GM18861 (cell line): ENCODE measurements at regions not wholly inside any gene's neighbourhood (a gene's known extent, or its start where the extent isn't known, plus 50 kb on each side); places are given as distances from the start of the nearest gene placed in this dataset.
"Not testable (repeated sequence)": the region's sequence is repeated elsewhere in the genome, so short reads cannot be mapped to it uniquely, and the experiment has no call there.

ENCODE experiments used
- ATAC-seq: cut with Tn5 transposase; IDR thresholded peaks from one replicate; pipeline ENCODE4 v1.9.1; 2021; ENCODE audit not compliant: unreplicated experiment

GRCh38 chr5:88622890-88623289 is 260.1 kb downstream of the MEF2C start:
- ATAC-seq = not testable (repeated sequence)

GRCh38 chr5:88615767-88616166 is 267.2 kb downstream of the MEF2C start:
- not testable (repeated sequence) for ATAC-seq

DNA sequence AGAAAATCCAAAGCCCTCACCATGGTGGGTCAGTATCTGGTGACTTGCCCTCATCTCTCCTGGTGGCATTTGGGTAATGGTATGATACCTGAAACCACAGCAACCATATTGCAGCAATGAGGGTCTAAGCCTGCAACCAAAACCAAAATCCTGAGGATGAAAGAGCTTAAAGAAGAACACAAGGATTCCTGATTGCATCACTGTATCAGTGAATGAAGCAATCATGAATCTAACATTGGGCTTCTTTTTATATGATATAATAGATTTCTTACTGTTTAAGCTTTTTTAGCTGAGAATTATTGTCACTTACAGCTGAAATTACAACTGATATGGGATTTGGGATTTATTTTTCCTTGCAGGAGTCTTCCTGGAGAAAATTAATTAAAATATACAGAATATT is 269.9 kb downstream of the MEF2C start:
- no peak for ATAC-seq

DNA sequence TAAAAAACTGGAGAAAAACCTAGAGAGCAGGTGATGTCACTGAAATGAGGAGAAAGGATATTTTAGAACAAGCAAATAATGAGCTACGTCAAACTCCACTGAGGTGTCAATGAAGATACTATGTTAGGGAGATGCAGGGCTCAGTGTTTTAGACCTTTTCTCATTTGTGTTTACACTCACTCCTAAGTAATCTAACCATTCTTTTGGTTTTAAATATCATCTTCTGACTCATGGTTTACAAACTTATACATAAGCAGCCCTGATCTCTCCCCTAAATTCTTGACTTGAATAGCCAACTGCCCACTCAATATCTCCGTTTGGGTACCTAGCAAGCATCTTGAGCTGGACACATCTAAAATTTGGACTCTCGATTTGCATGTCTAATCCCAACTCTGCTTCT is 272.4 kb downstream of the MEF2C start:
- no peak for ATAC-seq

DNA sequence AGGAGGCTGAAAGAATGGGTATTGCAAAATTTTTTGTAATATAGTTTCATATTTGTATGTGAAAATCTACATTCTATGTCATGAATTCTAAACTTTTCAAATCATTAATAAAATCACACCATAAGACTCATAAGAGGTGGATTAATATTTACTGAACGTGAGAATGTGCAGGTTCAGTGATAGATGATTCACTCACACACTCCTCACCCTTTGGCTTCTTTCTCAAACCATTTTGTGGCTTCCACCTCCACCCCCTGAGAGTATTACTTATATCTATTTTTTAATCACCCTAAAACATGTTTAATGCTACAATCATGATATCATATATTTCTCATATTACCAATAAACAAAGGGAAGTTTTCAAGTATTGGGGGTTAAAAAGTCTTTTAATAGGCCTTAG is 275.5 kb downstream of the MEF2C start:
- no peak for ATAC-seq

GRCh38 chr5:88606626-88607025 is 276.4 kb downstream of the MEF2C start:
- ATAC-seq = no peak

DNA sequence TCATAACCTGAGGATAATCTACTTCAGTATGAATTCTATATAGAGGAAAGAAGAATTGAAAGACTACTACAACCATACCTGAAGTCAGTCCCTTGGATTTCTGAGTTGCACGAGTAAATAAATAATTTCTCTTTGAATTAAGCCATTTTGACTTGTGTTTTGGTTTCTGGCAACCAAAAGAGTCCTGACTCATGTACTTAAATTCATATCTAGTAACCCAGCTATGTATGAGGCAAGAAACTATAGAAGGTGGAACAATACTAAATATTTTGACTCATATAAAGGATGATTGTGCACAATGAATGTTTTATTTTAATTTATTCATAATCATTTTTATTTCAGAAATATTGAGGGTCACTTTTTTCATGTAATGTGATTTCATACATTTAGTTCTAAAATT is 276.8 kb downstream of the MEF2C start:
- no peak for ATAC-seq

DNA sequence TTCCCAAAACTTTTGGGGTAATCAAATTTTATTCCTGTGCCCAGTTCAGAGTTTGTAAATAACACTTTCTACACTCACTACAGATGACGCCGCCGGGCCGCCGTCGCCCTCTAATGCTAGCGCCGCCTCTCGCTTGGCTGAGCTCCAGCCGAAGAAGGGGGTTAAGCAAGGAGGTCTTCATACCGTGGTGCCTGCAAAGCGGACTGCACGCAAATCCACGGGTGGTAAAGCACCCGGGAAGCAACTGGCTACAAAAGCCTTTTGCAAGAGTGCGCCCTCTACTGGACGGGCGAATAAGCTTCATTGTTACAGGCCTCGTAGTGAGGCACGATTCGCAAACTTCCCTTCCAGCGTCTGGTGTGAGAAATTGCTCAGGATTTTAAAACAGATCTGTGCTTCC is 280.4 kb downstream of the MEF2C start:
- no peak for ATAC-seq

DNA sequence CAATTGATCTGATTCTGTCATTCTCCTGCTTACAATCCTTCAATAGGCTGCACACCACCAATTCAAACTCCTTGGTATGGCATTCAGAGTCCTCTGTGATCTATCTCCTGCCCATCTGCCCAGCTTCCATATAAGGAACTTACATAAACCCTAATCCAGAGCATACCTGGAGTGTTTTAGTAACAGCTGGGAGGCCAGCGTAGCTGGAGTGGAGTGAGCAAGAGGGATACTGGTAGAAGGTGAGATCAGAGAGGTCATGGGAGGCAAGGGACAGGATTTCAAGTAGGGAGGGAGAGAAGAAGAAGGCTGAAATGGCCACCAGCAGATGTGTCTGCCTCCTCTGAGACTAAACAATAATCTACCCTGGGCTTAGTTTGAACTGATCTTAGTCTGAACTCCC is 288.5 kb downstream of the MEF2C start:
- no peak for ATAC-seq

DNA sequence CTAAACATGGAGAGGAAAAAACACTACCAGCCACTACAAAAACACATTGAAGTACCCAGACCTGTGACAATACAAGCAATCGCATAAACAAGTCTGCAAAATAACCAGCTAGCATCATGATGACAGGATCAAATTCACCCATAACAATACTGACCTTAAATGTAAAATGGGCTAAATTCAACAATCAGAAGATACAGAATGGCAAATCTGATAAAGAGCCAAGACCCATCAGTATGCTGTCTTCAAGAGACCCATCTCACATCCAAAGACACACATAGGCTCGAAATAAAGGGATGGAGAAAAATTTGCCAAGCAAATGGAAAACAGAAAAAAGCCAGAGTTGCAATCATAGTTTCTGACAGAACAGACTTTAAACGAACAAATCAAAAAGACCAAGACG is 294.4 kb downstream of the MEF2C start:
- no peak for ATAC-seq

- no peak for ATAC-seq
These were observed 299.5 kb downstream of the MEF2C start for GRCh38 chr5:88583471-88583870.

GRCh38 chr5:88558366-88558765 is 289.7 kb upstream of the TMEM161B start:
- no peak for ATAC-seq

DNA sequence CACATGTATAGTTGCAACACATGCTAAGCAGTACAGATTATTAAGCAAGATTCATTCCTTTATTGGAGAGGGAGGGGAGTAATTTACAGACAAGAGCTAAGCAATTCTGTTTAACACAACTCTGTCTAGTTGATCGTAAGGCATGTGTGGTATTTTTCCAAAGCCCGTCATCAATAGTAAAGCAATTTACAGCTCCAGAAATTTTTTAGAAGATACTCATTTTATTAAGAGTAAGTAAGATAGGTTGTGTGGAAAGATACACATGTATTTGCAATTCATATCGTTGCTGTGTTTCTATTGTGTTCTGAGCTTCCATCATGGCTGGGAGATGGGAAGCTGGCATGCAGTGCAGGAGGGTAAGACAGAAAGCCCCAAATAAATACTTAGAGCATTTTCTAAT is 289.2 kb upstream of the TMEM161B start:
- no peak for ATAC-seq

DNA sequence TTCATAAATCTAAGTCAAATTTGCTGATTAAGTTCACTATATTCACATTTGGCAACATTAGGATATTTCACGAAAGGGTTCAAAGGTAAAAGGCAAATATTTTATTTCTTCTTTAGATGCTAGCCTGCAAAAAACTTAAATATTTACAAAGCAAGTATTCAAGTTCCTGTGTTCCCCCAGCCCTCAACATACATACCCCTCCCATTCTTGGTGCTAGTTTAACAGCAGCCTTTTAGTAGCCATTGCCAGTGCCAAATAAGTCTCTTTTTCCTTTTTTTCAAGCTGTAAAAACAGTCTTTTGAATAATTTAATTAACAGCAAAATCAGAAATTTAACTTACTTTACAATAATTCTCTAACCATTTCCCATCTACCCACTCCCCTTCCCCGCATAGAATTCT is 288.5 kb upstream of the TMEM161B start:
- no peak for ATAC-seq

GRCh38 chr5:88556406-88556805 is 287.8 kb upstream of the TMEM161B start:
- ATAC-seq = no peak

DNA sequence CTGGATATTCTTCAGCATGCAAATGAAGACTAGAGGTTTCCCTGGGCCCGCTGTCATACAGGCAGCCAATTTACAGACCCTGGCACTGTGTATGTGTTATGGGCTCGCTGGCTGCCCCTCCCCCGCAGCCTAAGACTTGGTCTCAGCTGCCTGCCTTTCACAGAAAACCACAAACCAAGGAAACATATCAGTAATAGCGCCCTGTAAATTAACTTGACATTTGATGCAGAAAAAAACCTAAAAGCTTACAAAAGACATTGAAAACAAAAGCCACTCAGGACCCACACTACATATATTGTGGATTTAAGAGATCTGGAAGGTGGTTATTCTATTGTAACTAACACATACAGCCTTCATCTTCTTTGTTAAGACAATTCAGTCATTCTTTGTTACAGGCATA is 287.0 kb upstream of the TMEM161B start:
- ATAC-seq = no peak

- no peak for ATAC-seq
These were observed 285.3 kb upstream of the TMEM161B start for GRCh38 chr5:88553986-88554385.

DNA sequence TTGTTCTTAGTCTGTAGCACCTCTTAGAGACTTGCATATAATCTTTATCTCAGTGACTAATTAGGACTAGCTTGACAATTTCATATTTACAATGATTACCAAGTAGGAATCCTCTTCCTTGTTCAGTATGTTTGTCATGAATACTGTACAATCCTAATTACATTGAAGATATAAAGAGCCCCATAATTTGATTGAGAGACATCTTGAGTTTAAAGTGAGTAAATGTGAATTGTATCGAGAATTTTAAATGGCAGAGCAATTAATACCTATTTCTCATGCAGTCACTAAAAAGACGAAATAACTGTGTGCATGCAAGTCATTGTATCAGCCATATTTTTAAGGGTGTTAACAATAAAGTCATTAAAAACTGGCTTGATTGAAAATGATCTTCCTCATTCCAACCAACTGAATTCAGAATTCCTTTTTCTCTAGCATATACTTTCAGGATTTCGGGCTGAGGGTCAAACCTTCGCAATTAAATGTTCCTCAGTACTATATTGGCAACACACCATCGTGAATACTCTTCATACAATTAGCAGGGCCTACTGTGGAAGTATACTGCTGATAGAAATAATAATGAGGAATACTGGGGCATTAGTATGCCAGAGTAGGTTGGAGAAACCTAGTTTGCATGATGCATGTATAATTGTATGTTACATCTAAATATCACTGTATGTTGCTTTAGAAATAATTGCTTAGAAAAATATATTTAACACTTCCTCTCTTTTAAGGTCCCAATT is 284.7 kb upstream of the TMEM161B start:
- no peak for ATAC-seq

DNA sequence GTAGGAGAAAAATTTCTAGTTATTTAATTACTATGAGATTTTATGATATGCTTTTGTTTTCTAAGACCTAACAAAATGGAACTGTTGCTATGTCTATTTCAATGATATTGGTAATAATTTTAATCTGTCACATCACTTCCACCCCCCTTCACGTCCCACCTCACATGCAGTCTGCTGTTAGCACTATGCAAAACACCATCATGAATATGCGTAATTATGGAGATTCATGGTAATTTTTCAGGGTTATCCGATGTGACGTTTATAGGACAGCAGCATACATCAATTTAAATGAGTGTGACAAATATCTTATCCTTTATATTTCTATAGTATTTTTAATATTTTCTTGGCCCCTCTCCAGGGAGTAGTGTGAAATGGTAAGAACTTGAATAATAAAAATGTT is 283.8 kb upstream of the TMEM161B start:
- ATAC-seq = no peak

DNA sequence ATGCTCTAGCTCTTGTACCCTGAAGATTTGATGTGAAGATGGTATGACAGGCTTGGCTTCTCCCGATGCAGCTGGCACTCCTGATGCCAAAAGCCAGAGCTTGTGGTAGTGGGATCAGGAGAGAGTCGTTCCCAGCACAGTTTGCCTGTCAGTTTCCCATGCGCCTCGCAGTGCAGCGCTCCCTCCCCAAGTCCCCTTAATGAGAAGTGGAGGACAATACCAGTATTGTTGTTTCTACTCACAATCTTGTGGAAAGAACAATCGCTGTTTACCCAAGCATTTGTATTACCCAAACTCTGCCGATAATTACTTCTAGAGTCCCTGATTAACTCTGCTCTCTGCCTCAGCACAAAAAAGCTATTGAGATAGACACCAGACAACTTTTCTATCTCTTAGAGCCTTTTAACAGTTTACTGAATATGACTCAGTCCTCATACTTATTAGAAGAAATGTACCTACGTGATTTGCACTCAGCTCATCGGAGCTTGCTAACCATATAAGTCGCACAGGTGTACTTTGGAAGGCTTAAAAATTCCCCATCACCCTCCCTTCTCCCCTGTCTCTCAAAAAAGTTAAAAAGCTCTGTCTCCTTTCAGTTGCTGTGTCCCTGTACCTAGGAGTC is 283.2 kb upstream of the TMEM161B start:
- ATAC-seq = no peak

GRCh38 chr5:88550736-88551135 is 282.1 kb upstream of the TMEM161B start:
- ATAC-seq = no peak

GRCh38 chr5:88548136-88548805 is 279.6 kb upstream of the TMEM161B start:
- no peak for ATAC-seq
